ENCODE measurements at regions not wholly inside any gene's neighbourhood (a gene's known extent, or its start where the extent isn't known, plus 50 kb on each side); places are given as distances from the start of the nearest gene placed in this dataset.

- DNase-seq (no peak), ATAC-seq (no peak)
- no peak for TF ChIP-seq CTCF (conservative IDR thresholded peaks at IDR 0.05; ENCODE audit: low read depth, low read length)
- no peak for TF ChIP-seq EZH2 (IDR thresholded peaks at IDR 0.05; ENCODE audit: low read length, unreplicated experiment)
- TF ChIP-seq EZH2phosphoT487 (IDR thresholded peaks at IDR 0.05; ENCODE audit: borderline replicate concordance, low read length): no peak
- CTCF ChIA-PET: no interaction called here
- Histone ChIP-seq H3K9me3 (ENCODE audit: low read length) (no peaks in the 10 kb centered on the region), H3K4me2 (ENCODE audit: low read length) (no peak overlapping the region), H3F3A (ENCODE audit: low read length, unreplicated experiment) (no peaks in the 10 kb centered on the region), H3K4me1 (ENCODE audit: insufficient read depth, low read length) (no peaks in the 10 kb centered on the region), H3K27ac (ENCODE audit: low read length) (no peak overlapping the region), H2AFZ (ENCODE audit: low read length) (no peak overlapping the region), H3K4me3 (ENCODE audit: low read length) (no peak overlapping the region), H4K20me1 (ENCODE audit: low read length) (no peaks in the 10 kb centered on the region), H3K36me3 (ENCODE audit: low read depth, low read length) (no peaks in the 10 kb centered on the region), H3K9ac (ENCODE audit: low read length) (no peak overlapping the region), H3K9me2 (replicated peaks; ENCODE audit: low read length) (no peaks in the 10 kb centered on the region), H3K79me2 (ENCODE audit: low read length) (no peaks in the 10 kb centered on the region), H3K27me3 (ENCODE audit: low read length) (no peaks in the 10 kb centered on the region)
- POLR2A ChIA-PET (ENCODE audit: unreplicated experiment): no interaction called here
- BruUV-seq (replicated peaks): no TSS peak
- intact Hi-C loops (cut with micrococcal nuclease): no loop called here
Observed at GRCh38 chr4:154001193-154001592, 212.3 kb upstream of the SFRP2 start.

DNA sequence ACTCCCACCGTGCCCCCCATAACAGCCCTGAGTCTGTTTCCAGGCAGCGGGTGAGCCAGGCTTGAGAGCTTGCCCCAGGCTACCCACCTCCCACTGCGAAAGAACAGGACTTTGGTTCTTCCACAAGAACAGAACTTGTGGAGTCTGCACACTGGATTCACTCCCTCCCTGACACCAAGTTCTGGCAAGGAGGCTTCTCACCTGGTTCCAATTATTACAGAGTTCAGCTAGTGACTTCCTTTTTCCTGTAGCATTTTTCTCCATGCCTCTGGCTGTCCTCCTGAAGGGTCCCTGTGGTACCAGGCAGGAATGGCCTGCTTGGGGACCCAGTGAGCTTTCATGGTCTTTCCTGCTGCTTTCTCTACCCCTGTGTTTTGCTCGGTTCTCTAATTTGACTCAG, 208.6 kb upstream of the SFRP2 start:
- ChIA-PET CTCF (no interaction called here), POLR2A (ENCODE audit: unreplicated experiment) (no interaction called here)
- Histone ChIP-seq H3K79me2 (ENCODE audit: low read length) (no peaks in the 10 kb centered on the region), H3K9me2 (replicated peaks; ENCODE audit: low read length) (no peaks in the 10 kb centered on the region), H3K4me2 (ENCODE audit: low read length) (no peak overlapping the region), H3K4me1 (ENCODE audit: insufficient read depth, low read length) (no peaks in the 10 kb centered on the region), H2AFZ (ENCODE audit: low read length) (no peak overlapping the region), H3K9ac (ENCODE audit: low read length) (no peak overlapping the region), H3K4me3 (ENCODE audit: low read length) (no peak overlapping the region), H3K27ac (ENCODE audit: low read length) (no peak overlapping the region), H3F3A (ENCODE audit: low read length, unreplicated experiment) (no peaks in the 10 kb centered on the region), H3K27me3 (ENCODE audit: low read length) (no peaks in the 10 kb centered on the region), H3K9me3 (ENCODE audit: low read length) (no peaks in the 10 kb centered on the region), H3K36me3 (ENCODE audit: low read depth, low read length) (no peaks in the 10 kb centered on the region), H4K20me1 (ENCODE audit: low read length) (no peaks in the 10 kb centered on the region)
- TF ChIP-seq CTCF (conservative IDR thresholded peaks at IDR 0.05; ENCODE audit: low read depth, low read length): no peak
- TF ChIP-seq EZH2phosphoT487 (IDR thresholded peaks at IDR 0.05; ENCODE audit: borderline replicate concordance, low read length): no peak
- TF ChIP-seq EZH2 (IDR thresholded peaks at IDR 0.05; ENCODE audit: low read length, unreplicated experiment): no peak
- no peak for ATAC-seq
- intact Hi-C loops (cut with micrococcal nuclease): no loop called here
- no peak for DNase-seq
- no TSS peak for BruUV-seq (replicated peaks)

DNA sequence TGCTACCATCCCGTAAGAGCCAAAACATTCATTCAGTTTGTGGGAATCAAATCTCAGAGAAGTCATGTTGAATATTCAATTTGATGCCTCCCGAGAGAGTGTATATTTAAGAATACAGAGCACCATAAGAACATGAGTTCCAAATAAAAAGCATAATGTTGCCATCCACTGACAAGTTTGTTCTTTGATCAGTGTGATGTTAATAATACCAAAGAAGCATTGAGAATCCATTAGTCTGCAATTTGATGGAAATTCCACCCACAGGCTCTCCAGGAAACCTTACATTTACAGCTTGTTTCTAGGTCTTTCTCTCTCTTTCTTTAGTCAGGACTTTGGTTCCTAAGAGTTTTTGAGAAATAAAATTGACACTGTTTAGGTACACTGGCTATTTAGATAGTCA, 200.6 kb upstream of the SFRP2 start:
- no peaks in the 10 kb centered on the region for H3K79me2 ChIP-seq (ENCODE audit: low read length)
- no peaks in the 10 kb centered on the region for H3K27me3 ChIP-seq (ENCODE audit: low read length)
- H3K4me2 ChIP-seq (ENCODE audit: low read length): no peak overlapping the region
- intact Hi-C loops (cut with micrococcal nuclease): no loop called here
- no TSS peak for BruUV-seq (replicated peaks)
- no peaks in the 10 kb centered on the region for H4K20me1 ChIP-seq (ENCODE audit: low read length)
- no peaks in the 10 kb centered on the region for H3K9me2 ChIP-seq (replicated peaks; ENCODE audit: low read length)
- TF ChIP-seq EZH2 (IDR thresholded peaks at IDR 0.05; ENCODE audit: low read length, unreplicated experiment) (no peak), CTCF (conservative IDR thresholded peaks at IDR 0.05; ENCODE audit: low read depth, low read length) (no peak), EZH2phosphoT487 (IDR thresholded peaks at IDR 0.05; ENCODE audit: borderline replicate concordance, low read length) (no peak)
- H3K36me3 ChIP-seq (ENCODE audit: low read depth, low read length): no peaks in the 10 kb centered on the region
- no peak overlapping the region for H2AFZ ChIP-seq (ENCODE audit: low read length)
- H3K4me3 ChIP-seq (ENCODE audit: low read length): no peak overlapping the region
- CTCF ChIA-PET: no interaction called here
- POLR2A ChIA-PET (ENCODE audit: unreplicated experiment): no interaction called here
- DNase-seq (no peak), ATAC-seq (no peak)
- H3K27ac ChIP-seq (ENCODE audit: low read length): no peak overlapping the region
- H3K9me3 ChIP-seq (ENCODE audit: low read length): no peaks in the 10 kb centered on the region
- no peak overlapping the region for H3K9ac ChIP-seq (ENCODE audit: low read length)
- H3K4me1 ChIP-seq (ENCODE audit: insufficient read depth, low read length): no peaks in the 10 kb centered on the region
- H3F3A ChIP-seq (ENCODE audit: low read length, unreplicated experiment): no peaks in the 10 kb centered on the region
